Right atrium auricular region (tissue), 2 donors: ENCODE measurements at regions not wholly inside any gene's neighbourhood (a gene's known extent, or its start where the extent isn't known, plus 50 kb on each side); places are given as distances from the start of the nearest gene placed in this dataset.

Experiments used
- DNase-seq: peaks from one replicate; pipeline ENCODE4 v3.0.0-alpha.2; 2019; ENCODE audit warnings: low spot score
- H3K27ac ChIP-seq, 2 donors: fragments of 200-600 bp; sonication (generic); 1 replicate in 1 of 2; 2 replicates in 1 of 2; pipeline ENCODE4 v1.5.1; 2016 to 2019
- H3K27me3 ChIP-seq, 2 donors: fragments of 200-600 bp; sonication (generic); one replicate each; pipeline versions ENCODE4 v1.5.1 to v1.6.0; 2017 to 2019
- H3K36me3 ChIP-seq: fragments of 200-600 bp; sonication (generic); one replicate; pipeline ENCODE4 v1.5.1; 2016
- H3K4me1 ChIP-seq, 2 donors: fragments of 200-600 bp; sonication (generic); one replicate each; pipeline versions ENCODE4 v1.5.1 to v1.6.0; 2017 to 2019
- H3K4me3 ChIP-seq, 2 donors: fragments of 200-600 bp; sonication (generic); 1 replicate in 1 of 2; 2 replicates in 1 of 2; pipeline ENCODE4 v1.5.1; 2017 to 2019; ENCODE audit warnings: mild to moderate bottlenecking in 1 of 2, moderate library complexity in 1 of 2
- H3K9me3 ChIP-seq, 2 donors: fragments of 200-600 bp; sonication (generic); one replicate each; pipeline ENCODE4 v1.5.1; 2019
- CTCF ChIP-seq, 2 donors: fragments of 200-600 bp; sonication (generic); IDR thresholded peaks; one replicate each; pipeline ENCODE4 v1.5.1; 2019; ENCODE audit warnings: antibody characterized with exemption in 2 of 2

GRCh38 chr2:128543646-128544045, 225.0 kb upstream of the HS6ST1 start:
- Histone ChIP-seq H3K4me3 (no peak overlapping the region), H3K27me3 (no peaks in the 10 kb centered on the region), H3K4me1 (no peaks in the 10 kb centered on the region), H3K9me3 (no peaks in the 10 kb centered on the region), H3K36me3 (no peaks in the 10 kb centered on the region), H3K27ac (no peak overlapping the region)
- no peak for DNase-seq
- no peak for TF ChIP-seq CTCF (IDR thresholded peaks at IDR 0.05)

- TF ChIP-seq CTCF (IDR thresholded peaks at IDR 0.05) = no peak
- Histone ChIP-seq H3K27ac (no peak overlapping the region), H3K4me3 (no peak overlapping the region), H3K4me1 (no peaks in the 10 kb centered on the region), H3K27me3 (no peaks in the 10 kb centered on the region), H3K9me3 (no peaks in the 10 kb centered on the region), H3K36me3 (no peaks in the 10 kb centered on the region)
- no peak for DNase-seq
These were observed 225.8 kb upstream of the HS6ST1 start for GRCh38 chr2:128544321-128545037.

GRCh38 chr2:128545085-128545484, 226.4 kb upstream of the HS6ST1 start:
- H3K4me1 ChIP-seq = no peaks in the 10 kb centered on the region
- TF ChIP-seq CTCF (IDR thresholded peaks at IDR 0.05) = no peak
- no peak for DNase-seq
- no peaks in the 10 kb centered on the region for H3K9me3 ChIP-seq
- no peaks in the 10 kb centered on the region for H3K36me3 ChIP-seq
- no peaks in the 10 kb centered on the region for H3K27me3 ChIP-seq
- H3K27ac ChIP-seq = no peak overlapping the region
- H3K4me3 ChIP-seq = no peak overlapping the region

- H3K27me3 ChIP-seq = no peaks in the 10 kb centered on the region
- no peaks in the 10 kb centered on the region for H3K4me1 ChIP-seq
- H3K4me3 ChIP-seq = no peak overlapping the region
- TF ChIP-seq CTCF (IDR thresholded peaks at IDR 0.05) = no peak
- no peak for DNase-seq
- no peaks in the 10 kb centered on the region for H3K9me3 ChIP-seq
- H3K27ac ChIP-seq = no peak overlapping the region
- H3K36me3 ChIP-seq = no peaks in the 10 kb centered on the region
These were observed 227.2 kb upstream of the HS6ST1 start for GRCh38 chr2:128545829-128546228.

GRCh38 chr2:128547667-128548066, 229.0 kb upstream of the HS6ST1 start:
- Histone ChIP-seq H3K36me3 (no peaks in the 10 kb centered on the region), H3K27ac (no peak overlapping the region), H3K27me3 (no peaks in the 10 kb centered on the region), H3K4me3 (no peak overlapping the region), H3K4me1 (no peaks in the 10 kb centered on the region), H3K9me3 (no peaks in the 10 kb centered on the region)
- no peak for DNase-seq
- no peak for TF ChIP-seq CTCF (IDR thresholded peaks at IDR 0.05)

- no peak for TF ChIP-seq CTCF (IDR thresholded peaks at IDR 0.05)
- DNase-seq = no peak
- H3K36me3 ChIP-seq = no peaks in the 10 kb centered on the region
- H3K27ac ChIP-seq = no peak overlapping the region
- no peaks in the 10 kb centered on the region for H3K27me3 ChIP-seq
- H3K4me1 ChIP-seq = no peaks in the 10 kb centered on the region
- H3K9me3 ChIP-seq = no peaks in the 10 kb centered on the region
- H3K4me3 ChIP-seq = no peak overlapping the region
These were observed 229.8 kb upstream of the HS6ST1 start for GRCh38 chr2:128548461-128548891.
